HCT116 (cell line): ENCODE measurements at regions not wholly inside any gene's neighbourhood (a gene's known extent, or its start where the extent isn't known, plus 50 kb on each side); places are given as distances from the start of the nearest gene placed in this dataset.

Source experiments
- ATAC-seq: fragments of 200-7000 bp; cut with Tn5 transposase; 2 replicates; pipeline ENCODE4 v1.9.1; 2020; ENCODE audit warnings: mild to moderate bottlenecking, moderate library complexity
- BruUV-seq: library from RNA; stranded (reverse); fragments of 400-500 nt; replicated peaks from 2 replicates; lab custom pipeline; 2021; lab: Mats Ljungman, UMichigan
- CTCF ChIA-PET: fragments of 300-600 bp; sonication (Branson Sonifier 250); formaldehyde crosslinking; loops from one replicate; lab custom pipeline; 2021; ENCODE audit warnings: antibody characterized with exemption; lab: Charles Lee
- POLR2A ChIA-PET: fragments of 300-600, 350-600 bp; sonication (Branson Sonifier 250); formaldehyde crosslinking; loops from one replicate; lab custom pipeline; 2021; ENCODE audit warnings: antibody characterized with exemption; lab: Charles Lee
- RAD21 ChIA-PET, 2 experiments: fragments of 300-600 bp; sonication (Branson Sonifier 250); formaldehyde crosslinking; loops; one replicate each; lab custom pipeline; 2023; ENCODE audit warnings: low total read pairs in 2 of 2; ENCODE audit not compliant: uncharacterized antibody in 2 of 2, unreplicated experiment in 2 of 2, low non-redundant PET in 1 of 2; lab: Charles Lee
- DNase-seq: peaks from one replicate; pipeline ENCODE4 v3.0.0-alpha.2; 2010; ENCODE audit warnings: low read depth, low spot score
- H2AFZ ChIP-seq: fragments of 200-600 bp; shearing (Covaris generic), sonication (generic); 2 replicates; pipeline ENCODE4 v1.6.1; 2017; ENCODE audit warnings: low read depth, mixed run types, mixed read lengths, antibody characterized with exemption, low read length; ENCODE audit not compliant: poor library complexity, severe bottlenecking
- H3K27ac ChIP-seq: 2 replicates; pipeline ENCODE4 v1.5.1; 2012; ENCODE audit warnings: low read depth, low read length
- H3K27me3 ChIP-seq: fragments of 200-600 bp; sonication (generic); 2 replicates; pipeline ENCODE4 v1.6.1; 2016; ENCODE audit warnings: mixed run types, low read length, mixed read lengths; ENCODE audit not compliant: insufficient read depth
- H3K36me3 ChIP-seq, 2 experiments: fragments of 200-500 bp in 1 of 2; fragments of 200-600 bp in 1 of 2; sonication (Bioruptor generic) in 1 of 2; sonication (generic) in 1 of 2; 2 replicates each; pipeline versions ENCODE4 v1.5.1 to v1.6.1; 2014 to 2016; ENCODE audit warnings: low read length in 2 of 2, inconsistent platforms in 1 of 2, mixed read lengths in 1 of 2, mixed run types in 1 of 2; ENCODE audit not compliant: insufficient read depth in 2 of 2, control insufficient read depth in 1 of 2
- H3K4me1 ChIP-seq, 2 experiments: fragments of 200-600 bp in 1 of 2; sonication (generic) in 1 of 2; 2 replicates each; pipeline versions ENCODE4 v1.5.1 to v1.6.1; 2012 to 2017; ENCODE audit warnings: low read length in 2 of 2, inconsistent platforms in 1 of 2, mild to moderate bottlenecking in 1 of 2, mixed read lengths in 1 of 2, mixed run types in 1 of 2, moderate library complexity in 1 of 2; ENCODE audit not compliant: insufficient read depth in 2 of 2, control insufficient read depth in 1 of 2
- H3K4me2 ChIP-seq: fragments of 200-600 bp; sonication (generic); 2 replicates; pipeline ENCODE4 v1.6.1; 2017; ENCODE audit warnings: mixed run types, low read length, mixed read lengths
- H3K4me3 ChIP-seq, 2 experiments: fragments of 200-600 bp in 1 of 2; sonication (generic) in 1 of 2; replicated peaks in 1 of 2; 2 replicates each; pipeline ENCODE4 v1.5.1; 2011 to 2016; ENCODE audit warnings: low read length in 2 of 2, control low read depth in 1 of 2, low read depth in 1 of 2, mild to moderate bottlenecking in 1 of 2, mixed read lengths in 1 of 2, mixed run types in 1 of 2
- H3K79me2 ChIP-seq: fragments of 200-600 bp; sonication (generic); 2 replicates; pipeline ENCODE4 v1.6.1; 2017; ENCODE audit warnings: mild to moderate bottlenecking, mixed run types, low read length, moderate library complexity, mixed read lengths; ENCODE audit not compliant: insufficient read depth
- H3K9ac ChIP-seq: fragments of 200-600 bp; sonication (generic); 2 replicates; pipeline ENCODE4 v1.6.1; 2016; ENCODE audit warnings: low read length, mixed read lengths
- H3K9me2 ChIP-seq: fragments of 200-600 bp; sonication (generic), shearing (Covaris generic); 2 replicates; pipeline ENCODE4 v1.6.1; 2017; ENCODE audit warnings: mixed run types, mild to moderate bottlenecking, moderate library complexity; ENCODE audit not compliant: insufficient read depth
- H3K9me3 ChIP-seq, 2 experiments: fragments of 200-500 bp in 1 of 2; fragments of 200-600 bp in 1 of 2; sonication (Bioruptor generic) in 1 of 2; sonication (generic) in 1 of 2; 2 replicates each; pipeline ENCODE4 v1.6.1; 2014 to 2017; ENCODE audit warnings: low read length in 2 of 2, mixed read lengths in 2 of 2, inconsistent platforms in 1 of 2, low read depth in 1 of 2, mild to moderate bottlenecking in 1 of 2, mixed run types in 1 of 2, moderate library complexity in 1 of 2; ENCODE audit not compliant: control insufficient read depth in 1 of 2, insufficient read depth in 1 of 2
- H4K20me1 ChIP-seq: fragments of 200-600 bp; sonication (generic), shearing (Covaris generic); 2 replicates; pipeline ENCODE4 v1.6.1; 2017; ENCODE audit warnings: mixed run types, mild to moderate bottlenecking, moderate library complexity; ENCODE audit not compliant: insufficient read depth
- CEBPB ChIP-seq: IDR thresholded peaks from 2 replicates; pipeline ENCODE4 v1.6.1; 2012; ENCODE audit warnings: low read depth
- CTCF ChIP-seq, 3 experiments: fragments of 200-600 bp in 1 of 3; sonication (generic) in 1 of 3; IDR thresholded peaks in 2 of 3; conservative IDR thresholded peaks in 1 of 3; 2 replicates each; pipeline ENCODE4 v1.5.1; 2012 to 2017; ENCODE audit warnings: low read depth in 2 of 3, low read length in 2 of 3, antibody characterized with exemption in 1 of 3, borderline replicate concordance in 1 of 3, control low read depth in 1 of 3, mild to moderate bottlenecking in 1 of 3, mixed read lengths in 1 of 3, mixed run types in 1 of 3, moderate library complexity in 1 of 3; ENCODE audit not compliant: insufficient read depth in 1 of 3
- EZH2 ChIP-seq: fragments of 200-600 bp; sonication (generic); IDR thresholded peaks from 2 replicates; pipeline ENCODE4 v1.6.1; 2017; ENCODE audit warnings: antibody characterized with exemption, mixed run types
- FOSL1 ChIP-seq: IDR thresholded peaks from 2 replicates; pipeline ENCODE4 v1.6.1; 2012; ENCODE audit warnings: low read depth
- MAX ChIP-seq: IDR thresholded peaks from 2 replicates; pipeline ENCODE4 v1.6.1; 2012
- POLR2A ChIP-seq: IDR thresholded peaks from 2 replicates; pipeline ENCODE4 v1.7.0; 2011; ENCODE audit warnings: borderline replicate concordance; ENCODE audit not compliant: insufficient read depth, insufficient read length; ENCODE audit errors: extremely low read depth
- POLR2AphosphoS5 ChIP-seq: IDR thresholded peaks from 2 replicates; pipeline ENCODE4 v1.6.1; 2011; ENCODE audit warnings: mild to moderate bottlenecking, low read depth, low read length, moderate library complexity
- RAD21 ChIP-seq: IDR thresholded peaks from 2 replicates; pipeline ENCODE4 v1.6.1; 2012; ENCODE audit warnings: low read depth, mild to moderate bottlenecking
- SIN3A ChIP-seq: IDR thresholded peaks from 2 replicates; pipeline ENCODE4 v1.6.1; 2012; ENCODE audit warnings: low read depth
- SP1 ChIP-seq: IDR thresholded peaks from 2 replicates; pipeline ENCODE4 v1.6.1; 2012; ENCODE audit warnings: low read depth
- SRF ChIP-seq: IDR thresholded peaks from 2 replicates; pipeline ENCODE4 v1.6.1; 2012; ENCODE audit warnings: low read depth
- TCF7L2 ChIP-seq: IDR thresholded peaks from 2 replicates; pipeline ENCODE4 v1.7.0; 2011; ENCODE audit warnings: borderline replicate concordance, inconsistent platforms; ENCODE audit not compliant: insufficient read depth, insufficient read length; ENCODE audit errors: extremely low read depth
- YY1 ChIP-seq: IDR thresholded peaks from 2 replicates; pipeline ENCODE4 v1.6.1; 2011; ENCODE audit warnings: low read length, low read depth, moderate library complexity, mild to moderate bottlenecking; ENCODE audit not compliant: insufficient replicate concordance; ENCODE audit errors: extremely low read depth
- ZBTB33 ChIP-seq: IDR thresholded peaks from 2 replicates; pipeline ENCODE4 v1.6.1; 2011; ENCODE audit warnings: mild to moderate bottlenecking, low read length, moderate library complexity; ENCODE audit not compliant: insufficient replicate concordance; ENCODE audit errors: extremely low read depth
- ZFX ChIP-seq: fragments of 450-650 bp; IDR thresholded peaks from 2 replicates; pipeline ENCODE4 v1.6.1; 2017
- intact Hi-C: fragments of 100-400 bp; cut with micrococcal nuclease; formaldehyde crosslinking; loops from 2 replicates; pipeline ENCODE4 v1.10.0; 2022

GRCh38 chr2:128540670-128541069 lies 222.0 kb upstream of the HS6ST1 start:
- ChIA-PET RAD21 (no interaction called here), CTCF (no interaction called here), POLR2A (no interaction called here)
- peaks cover 18 to 25% of the 10 kb centered on the region in 2 experiments; a peak in 3 of 4 replicates for H3K4me1 ChIP-seq
- no TSS peak for BruUV-seq
- ATAC-seq (no peak), DNase-seq (no peak)
- no peaks in the 10 kb centered on the region for H3K27me3 ChIP-seq
- no peaks in the 10 kb centered on the region; the same call in 1 of the 2 replicates for H3K9me2 ChIP-seq
- intact Hi-C loops = no loop called here
- H3K9me3 ChIP-seq = no peaks in the 10 kb centered on the region
- no peaks in the 10 kb centered on the region for H3K79me2 ChIP-seq
- no peaks in the 10 kb centered on the region for H3K36me3 ChIP-seq
- no peaks in the 10 kb centered on the region for H4K20me1 ChIP-seq
- H3K27ac ChIP-seq = no peak overlapping the region
- no peak overlapping the region for H2AFZ ChIP-seq
- no peak overlapping the region for H3K4me2 ChIP-seq
- no peak for TF ChIP-seq EZH2
- TF ChIP-seq SIN3A = no peak
- no peak for TF ChIP-seq POLR2AphosphoS5
- no peak for TF ChIP-seq TCF7L2
- no peak for TF ChIP-seq POLR2A
- TF ChIP-seq RAD21 = no peak
- no peak for TF ChIP-seq SRF
- no peak for TF ChIP-seq CEBPB
- no peak for TF ChIP-seq MAX
- TF ChIP-seq ZFX = no peak
- TF ChIP-seq SP1 = no peak
- TF ChIP-seq YY1 = no peak
- no peak for TF ChIP-seq CTCF (IDR thresholded peaks at IDR 0.05 in 2 of 3, conservative IDR thresholded peaks at IDR 0.05 in 1 of 3; ENCODE audit: borderline replicate concordance in 1 of 3, insufficient read depth in 1 of 3, low read depth in 2 of 3, low read length in 2 of 3)
- no peak for TF ChIP-seq ZBTB33
- TF ChIP-seq FOSL1 = no peak
- H3K4me3 ChIP-seq = no peak overlapping the region
- no peak overlapping the region for H3K9ac ChIP-seq
